ENCODE measurements at regions not wholly inside any gene's neighbourhood (a gene's known extent, or its start where the extent isn't known, plus 50 kb on each side); places are given as distances from the start of the nearest gene placed in this dataset.

DNA sequence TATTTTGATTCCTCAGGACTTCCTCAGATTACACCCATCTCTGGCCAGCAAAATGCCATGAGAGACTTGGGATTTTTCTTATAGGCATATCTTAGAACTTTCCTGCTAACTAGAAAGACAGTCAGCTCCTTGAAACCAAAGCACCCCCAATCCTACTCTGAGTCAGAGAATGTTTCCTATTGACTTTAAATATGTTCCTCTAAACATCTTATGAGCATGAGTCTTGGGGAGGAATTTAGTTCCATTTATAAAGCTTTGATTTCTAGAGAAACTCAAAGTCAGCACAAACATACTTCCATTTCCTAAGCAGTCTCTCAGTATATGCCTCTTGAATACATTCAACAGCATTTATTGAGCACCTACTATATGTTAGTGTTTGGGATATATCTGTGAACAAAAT, 128.5 kb downstream of the INHBA start:
- ChIA-PET POLR2A (ENCODE audit: low non-redundant PET) (no interaction called here), CTCF (no interaction called here)
- DNase-seq (ENCODE audit: low spot score) = no peak
- H3K27ac ChIP-seq = no peak overlapping the region
- TF ChIP-seq, protein P1, sequence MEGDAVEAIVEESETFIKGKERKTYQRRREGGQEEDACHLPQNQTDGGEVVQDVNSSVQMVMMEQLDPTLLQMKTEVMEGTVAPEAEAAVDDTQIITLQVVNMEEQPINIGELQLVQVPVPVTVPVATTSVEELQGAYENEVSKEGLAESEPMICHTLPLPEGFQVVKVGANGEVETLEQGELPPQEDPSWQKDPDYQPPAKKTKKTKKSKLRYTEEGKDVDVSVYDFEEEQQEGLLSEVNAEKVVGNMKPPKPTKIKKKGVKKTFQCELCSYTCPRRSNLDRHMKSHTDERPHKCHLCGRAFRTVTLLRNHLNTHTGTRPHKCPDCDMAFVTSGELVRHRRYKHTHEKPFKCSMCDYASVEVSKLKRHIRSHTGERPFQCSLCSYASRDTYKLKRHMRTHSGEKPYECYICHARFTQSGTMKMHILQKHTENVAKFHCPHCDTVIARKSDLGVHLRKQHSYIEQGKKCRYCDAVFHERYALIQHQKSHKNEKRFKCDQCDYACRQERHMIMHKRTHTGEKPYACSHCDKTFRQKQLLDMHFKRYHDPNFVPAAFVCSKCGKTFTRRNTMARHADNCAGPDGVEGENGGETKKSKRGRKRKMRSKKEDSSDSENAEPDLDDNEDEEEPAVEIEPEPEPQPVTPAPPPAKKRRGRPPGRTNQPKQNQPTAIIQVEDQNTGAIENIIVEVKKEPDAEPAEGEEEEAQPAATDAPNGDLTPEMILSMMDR (conservative IDR thresholded peaks at IDR 0.05; ENCODE audit: low read depth) = no peak

DNA sequence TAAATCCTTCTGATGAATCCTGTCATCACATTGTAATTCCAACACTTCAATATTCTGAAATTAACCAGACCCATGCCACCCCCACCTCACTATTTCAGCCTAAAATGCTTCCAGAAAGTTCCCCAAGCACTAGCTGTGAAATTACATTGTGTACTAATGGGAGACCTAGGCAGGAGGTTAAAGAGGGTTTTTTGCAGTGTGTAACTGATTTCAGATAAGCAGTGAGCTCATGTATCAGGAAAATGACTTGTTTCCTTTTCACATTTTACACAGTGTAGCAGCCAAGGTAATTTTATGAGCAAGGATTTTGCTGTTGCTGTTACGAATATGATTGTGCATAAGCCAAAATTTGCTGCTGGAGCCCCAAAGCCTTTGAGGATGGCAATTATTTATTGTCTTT, 129.0 kb downstream of the INHBA start:
- DNase-seq (ENCODE audit: low spot score) = no peak
- POLR2A ChIA-PET (ENCODE audit: low non-redundant PET) = no interaction called here

DNA sequence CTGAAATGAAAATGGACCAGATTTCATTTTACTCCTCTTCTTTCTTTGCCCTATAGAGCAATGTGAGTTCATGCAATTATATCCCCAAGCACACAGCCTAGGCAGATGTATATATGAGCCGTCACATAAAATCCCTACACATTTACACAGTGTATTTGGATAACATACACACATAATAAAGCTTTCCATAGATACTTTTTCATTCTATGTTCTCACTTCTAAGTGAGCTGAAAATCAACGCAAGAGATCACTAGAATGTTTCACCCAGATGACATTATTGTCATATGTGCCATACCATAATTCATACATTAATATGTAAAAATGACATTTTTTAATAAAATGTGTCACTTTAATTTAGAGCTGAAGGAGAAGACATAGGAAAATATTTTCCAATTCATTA, 129.4 kb downstream of the INHBA start:
- DNase-seq (ENCODE audit: low spot score) = no peak
- POLR2A ChIA-PET (ENCODE audit: low non-redundant PET) = no interaction called here
- H3K27ac ChIP-seq = no peak overlapping the region
- TF ChIP-seq, protein P1 (conservative IDR thresholded peaks at IDR 0.05; ENCODE audit: low read depth) = no peak
- CTCF ChIA-PET = no interaction called here

More for the DNA sequence above, 129.0 kb downstream of the INHBA start:
- CTCF ChIA-PET = no interaction called here
- TF ChIP-seq, protein P1 (conservative IDR thresholded peaks at IDR 0.05; ENCODE audit: low read depth) = no peak
- no peak overlapping the region for H3K27ac ChIP-seq

DNA sequence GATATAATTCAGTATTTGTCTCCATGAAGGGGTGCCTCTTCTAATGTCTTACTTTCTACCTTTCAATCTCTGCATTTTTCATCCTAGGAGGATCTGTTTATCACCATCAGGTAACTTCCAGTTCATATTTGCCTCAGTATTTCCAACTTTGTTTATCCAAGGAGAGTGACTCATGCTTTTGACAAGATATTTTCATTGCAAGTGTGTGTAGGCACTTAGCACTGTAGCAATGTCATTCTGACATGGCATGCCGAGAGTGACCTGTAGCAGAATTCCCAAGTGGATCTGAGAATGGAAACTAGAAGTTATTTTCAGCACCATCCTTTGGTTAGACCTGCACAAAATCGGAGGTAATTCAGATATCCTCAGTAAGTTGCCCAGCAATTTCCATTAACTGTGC, 129.9 kb downstream of the INHBA start:
- H3K27ac ChIP-seq = no peak overlapping the region
- CTCF ChIA-PET = no interaction called here
- DNase-seq (ENCODE audit: low spot score) = peak; percentile 16
- TF ChIP-seq, protein P1 (conservative IDR thresholded peaks at IDR 0.05; ENCODE audit: low read depth) = no peak
- POLR2A ChIA-PET (ENCODE audit: low non-redundant PET) = no interaction called here

DNA sequence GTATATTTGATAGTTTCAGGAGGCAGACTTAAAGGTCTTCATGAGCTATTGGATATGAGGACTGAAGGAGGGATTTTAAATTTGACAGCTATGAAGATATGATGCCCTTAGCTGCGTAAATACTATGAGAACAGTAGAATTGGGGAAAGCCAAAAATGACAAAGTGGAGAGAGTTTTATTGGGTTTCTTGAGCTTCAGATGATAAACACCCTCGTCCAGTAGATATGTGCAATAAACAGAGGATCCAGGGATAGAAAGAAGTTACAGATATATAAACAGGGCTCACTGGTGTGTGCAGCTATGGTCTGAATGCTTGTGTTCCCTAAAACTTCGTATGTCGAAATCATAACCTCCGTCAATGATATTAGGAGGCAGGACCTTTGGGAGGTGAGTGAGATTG, 131.3 kb downstream of the INHBA start:
- TF ChIP-seq, protein P1 (conservative IDR thresholded peaks at IDR 0.05; ENCODE audit: low read depth) = no peak
- DNase-seq (ENCODE audit: low spot score) = no peak
- POLR2A ChIA-PET (ENCODE audit: low non-redundant PET) = no interaction called here
- H3K27ac ChIP-seq = no peak overlapping the region
- CTCF ChIA-PET = no interaction called here

DNA sequence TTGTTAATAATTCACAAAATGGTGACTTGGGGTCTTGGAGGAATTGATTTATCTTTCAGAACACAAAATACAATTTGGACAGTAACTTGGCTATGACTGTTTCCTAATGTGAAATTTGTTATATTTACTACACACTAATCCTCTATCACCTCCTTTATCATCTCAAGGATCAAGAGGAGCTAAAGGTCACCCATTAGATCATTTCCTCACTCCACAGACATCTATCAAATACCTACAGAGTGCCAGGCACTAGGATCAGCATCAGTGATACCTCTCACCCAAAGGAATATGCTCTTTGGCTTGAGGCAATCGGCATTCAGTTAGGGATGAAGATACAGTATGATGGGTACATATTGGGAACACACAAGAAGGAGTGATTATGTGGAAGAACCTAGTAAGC, 132.1 kb downstream of the INHBA start:
- CTCF ChIA-PET = no interaction called here
- POLR2A ChIA-PET (ENCODE audit: low non-redundant PET) = no interaction called here
- TF ChIP-seq, protein P1 (conservative IDR thresholded peaks at IDR 0.05; ENCODE audit: low read depth) = no peak
- no peak for DNase-seq (ENCODE audit: low spot score)
- H3K27ac ChIP-seq = no peak overlapping the region

DNA sequence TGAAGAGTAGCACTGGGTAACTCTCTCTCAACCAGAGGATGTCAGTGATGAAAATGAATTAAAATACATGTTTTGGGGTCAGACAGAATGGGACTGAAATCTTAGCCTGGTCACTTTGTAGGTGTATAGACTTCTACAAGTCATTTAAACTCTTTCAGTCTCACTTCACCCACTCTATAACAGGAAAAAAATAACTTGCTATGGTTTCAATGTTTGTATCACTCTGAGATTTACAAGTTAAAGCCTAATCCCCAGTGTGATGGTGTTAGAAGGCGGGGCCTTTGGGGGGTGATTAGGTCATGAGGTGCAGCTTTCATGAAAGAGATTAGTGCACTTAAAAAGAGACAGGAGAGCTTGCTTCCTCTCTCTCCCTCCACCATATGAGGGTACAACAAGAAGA, 134.8 kb downstream of the INHBA start:
- no peak overlapping the region for H3K27ac ChIP-seq
- CTCF ChIA-PET = interaction anchor here (0.8 kb wide), 1 partner anchor 128 kb away, joined by 3 read pairs; no protein-coding TSS in a partner anchor
- no peak for DNase-seq (ENCODE audit: low spot score)
- TF ChIP-seq, protein P1 (conservative IDR thresholded peaks at IDR 0.05; ENCODE audit: low read depth) = no peak
- POLR2A ChIA-PET (ENCODE audit: low non-redundant PET) = no interaction called here
